ENCODE measurements at regions not wholly inside any gene's neighbourhood (a gene's known extent, or its start where the extent isn't known, plus 50 kb on each side); places are given as distances from the start of the nearest gene placed in this dataset.

GRCh38 chr16:79998143-79998542 is 397.6 kb upstream of the MAF start:
- Histone ChIP-seq H3K18ac (ENCODE audit: insufficient read length, low read depth, low read length) (no peak overlapping the region), H4K91ac (ENCODE audit: insufficient read length, low read depth, low read length) (no peak overlapping the region), H4K5ac (ENCODE audit: insufficient read length, low read depth, low read length) (no peak overlapping the region), H2AK5ac (ENCODE audit: insufficient read length, low read length) (no peak overlapping the region), H3K4ac (ENCODE audit: low read depth, low read length) (no peak overlapping the region), H3K23me2 (ENCODE audit: insufficient read length, low read depth, low read length, poor library complexity, severe bottlenecking) (no peaks in the 10 kb centered on the region), H3K23ac (ENCODE audit: insufficient read length, low read depth, low read length) (no peak overlapping the region), H3K79me1 (ENCODE audit: insufficient read depth, low read depth, low read length, poor library complexity, severe bottlenecking) (no peaks in the 10 kb centered on the region), H3T11ph (ENCODE audit: low read length) (no peak overlapping the region), H2BK15ac (ENCODE audit: low read depth, low read length) (no peak overlapping the region), H4K8ac (replicated peaks; ENCODE audit: insufficient read length, low read depth, low read length) (no peak overlapping the region), H2BK120ac (ENCODE audit: low read depth, low read length, poor library complexity, severe bottlenecking) (no peak overlapping the region), H2BK12ac (ENCODE audit: insufficient read length, low read depth, low read length) (no peak overlapping the region), H2AFZ (ENCODE audit: low read length) (no peak overlapping the region), H3K4me1 (ENCODE audit: insufficient read depth, low read length) (no peaks in the 10 kb centered on the region), H2BK20ac (ENCODE audit: low read depth, low read length, poor library complexity, severe bottlenecking) (no peak overlapping the region), H3K9ac (ENCODE audit: extremely low read depth, insufficient read length, low read length) (no peak overlapping the region), H3K27ac (ENCODE audit: insufficient read length, low read depth, low read length) (no peak overlapping the region), H3K79me2 (ENCODE audit: insufficient read depth, low read length) (no peaks in the 10 kb centered on the region), H3K27me3 (ENCODE audit: insufficient read depth, low read length) (no peaks in the 10 kb centered on the region), H2BK5ac (ENCODE audit: insufficient read length, low read length) (no peak overlapping the region), H3K56ac (ENCODE audit: insufficient read length, low read depth, low read length) (no peak overlapping the region), H3K14ac (ENCODE audit: insufficient read depth, low read length) (no peak overlapping the region), H3K4me2 (ENCODE audit: insufficient read depth, insufficient read length, low read length) (no peak overlapping the region), H3K9me3 (ENCODE audit: control insufficient read depth, low read depth, low read length) (no peaks in the 10 kb centered on the region), H4K20me1 (ENCODE audit: control insufficient read depth, insufficient read depth, insufficient read length) (no peaks in the 10 kb centered on the region)
- Mint-ChIP-seq H3K27me3 (ENCODE audit: low read depth) (no peaks in the 10 kb centered on the region), H3K4me3 (no peak overlapping the region), H3K27ac (no peak overlapping the region), H3K4me1 (peaks cover 12 to 15% of the 10 kb centered on the region in 2 experiments), H3K9me3 (no peaks in the 10 kb centered on the region), H3K36me3 (ENCODE audit: insufficient read depth in 1 of 3, low read depth in 3 of 3) (no peaks in the 10 kb centered on the region)
- no peak for DNase-seq
- TF ChIP-seq, protein P1, sequence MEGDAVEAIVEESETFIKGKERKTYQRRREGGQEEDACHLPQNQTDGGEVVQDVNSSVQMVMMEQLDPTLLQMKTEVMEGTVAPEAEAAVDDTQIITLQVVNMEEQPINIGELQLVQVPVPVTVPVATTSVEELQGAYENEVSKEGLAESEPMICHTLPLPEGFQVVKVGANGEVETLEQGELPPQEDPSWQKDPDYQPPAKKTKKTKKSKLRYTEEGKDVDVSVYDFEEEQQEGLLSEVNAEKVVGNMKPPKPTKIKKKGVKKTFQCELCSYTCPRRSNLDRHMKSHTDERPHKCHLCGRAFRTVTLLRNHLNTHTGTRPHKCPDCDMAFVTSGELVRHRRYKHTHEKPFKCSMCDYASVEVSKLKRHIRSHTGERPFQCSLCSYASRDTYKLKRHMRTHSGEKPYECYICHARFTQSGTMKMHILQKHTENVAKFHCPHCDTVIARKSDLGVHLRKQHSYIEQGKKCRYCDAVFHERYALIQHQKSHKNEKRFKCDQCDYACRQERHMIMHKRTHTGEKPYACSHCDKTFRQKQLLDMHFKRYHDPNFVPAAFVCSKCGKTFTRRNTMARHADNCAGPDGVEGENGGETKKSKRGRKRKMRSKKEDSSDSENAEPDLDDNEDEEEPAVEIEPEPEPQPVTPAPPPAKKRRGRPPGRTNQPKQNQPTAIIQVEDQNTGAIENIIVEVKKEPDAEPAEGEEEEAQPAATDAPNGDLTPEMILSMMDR (conservative IDR thresholded peaks at IDR 0.05): no peak
- WGBS (ENCODE audit: extremely low coverage, insufficient read length, low lambda C conversion rate): no CpG with 5 or more reads among the region's 4 CpGs

Data from H9 (cell line).